Sigmoid colon (tissue), 6 donors: ENCODE measurements at regions not wholly inside any gene's neighbourhood (a gene's known extent, or its start where the extent isn't known, plus 50 kb on each side); places are given as distances from the start of the nearest gene placed in this dataset.
A peak's percentile ranks its signal among the peaks of the same experiment; 100 is the strongest.
"Not testable (repeated sequence)": the region's sequence is repeated elsewhere in the genome, so short reads cannot be mapped to it uniquely, and the experiment has no call there.

Experiments
- DNase-seq: peaks from one replicate; pipeline ENCODE4 v3.0.0-alpha.2; 2019
- H3K27ac ChIP-seq, 4 donors: fragments of 200-600 bp; sonication (generic); one replicate each; pipeline ENCODE4 v1.5.1; 2016 to 2019; ENCODE audit warnings: mild to moderate bottlenecking in 1 of 4
- H3K27me3 ChIP-seq, 3 donors: fragments of 200-600 bp; sonication (generic); one replicate each; pipeline ENCODE4 v1.5.1; 2019; ENCODE audit warnings: mild to moderate bottlenecking in 1 of 3
- H3K36me3 ChIP-seq, 4 donors: fragments of 200-600 bp; sonication (generic); one replicate each; pipeline ENCODE4 v1.5.1; 2016 to 2019
- H3K4me1 ChIP-seq, 4 donors: fragments of 200-600 bp; sonication (generic); one replicate each; pipeline ENCODE4 v1.5.1; 2017 to 2019
- H3K4me3 ChIP-seq, 4 donors: fragments of 200-600 bp; sonication (generic); one replicate each; pipeline ENCODE4 v1.5.1; 2017 to 2019; ENCODE audit warnings: mild to moderate bottlenecking in 2 of 4, moderate library complexity in 1 of 4
- H3K9me3 ChIP-seq, 4 donors: fragments of 200-600 bp in 3 of 4; sonication (generic) in 3 of 4; one replicate each; pipeline versions ENCODE4 v1.5.1 to v1.6.1; 2013 to 2019
- EP300 ChIP-seq, 4 donors: sonication (generic); formaldehyde crosslinking; IDR thresholded peaks; one replicate each; pipeline ENCODE4 v1.6.1; 2017; ENCODE audit warnings: antibody characterized with exemption in 4 of 4
- POLR2A ChIP-seq, 2 donors: fragments of 450-650 bp; IDR thresholded peaks; one replicate each; pipeline ENCODE4 v1.6.1; 2016; ENCODE audit warnings: antibody characterized with exemption in 2 of 2, mild to moderate bottlenecking in 2 of 2, moderate library complexity in 2 of 2
- POLR2AphosphoS5 ChIP-seq, 4 donors: sonication (generic); formaldehyde crosslinking; IDR thresholded peaks; one replicate each; pipeline ENCODE4 v1.6.1; 2017; ENCODE audit warnings: antibody characterized with exemption in 4 of 4
- WGBS, 2 donors: extraction: QIAGEN DNeasy Blood & Tissue Kit; methylation state at CpG; one replicate each; pipeline ENCODE4 v1.1.7; 2013; 5-methylcytosine and 5-hydroxymethylcytosine counted together
- intact Hi-C: fragments of 100-400 bp; cut with DNase I; formaldehyde crosslinking; loops from one replicate; pipeline ENCODE4 v1.15.1; 2023
- TF ChIP-seq, protein P1 (sequence below), 4 experiments: fragments of 450-650 bp in 3 of 4; fragments of 200-600 bp in 1 of 4; IDR thresholded peaks; one replicate each; pipeline ENCODE4 v1.5.1; 2016 to 2019; ENCODE audit warnings: antibody characterized with exemption in 4 of 4, mild to moderate bottlenecking in 3 of 4, moderate library complexity in 2 of 4
- donor health status: healthy with polysubstance abuse.
- donor health status: healthy.

- Histone ChIP-seq H3K27me3 (no peaks in the 10 kb centered on the region), H3K4me1 (peaks cover 0 to 16% (median 8%) of the 10 kb centered on the region in 4 donors), H3K9me3 (no peaks in the 10 kb centered on the region), H3K36me3 (no peaks in the 10 kb centered on the region), H3K4me3 (no peak overlapping the region), H3K27ac (no peak overlapping the region)
- WGBS, 2 donors, result 75 to 91% methylated on average over 2 of the region's 2 CpGs
- intact Hi-C loops, result no loop called here
- TF ChIP-seq, protein P1, sequence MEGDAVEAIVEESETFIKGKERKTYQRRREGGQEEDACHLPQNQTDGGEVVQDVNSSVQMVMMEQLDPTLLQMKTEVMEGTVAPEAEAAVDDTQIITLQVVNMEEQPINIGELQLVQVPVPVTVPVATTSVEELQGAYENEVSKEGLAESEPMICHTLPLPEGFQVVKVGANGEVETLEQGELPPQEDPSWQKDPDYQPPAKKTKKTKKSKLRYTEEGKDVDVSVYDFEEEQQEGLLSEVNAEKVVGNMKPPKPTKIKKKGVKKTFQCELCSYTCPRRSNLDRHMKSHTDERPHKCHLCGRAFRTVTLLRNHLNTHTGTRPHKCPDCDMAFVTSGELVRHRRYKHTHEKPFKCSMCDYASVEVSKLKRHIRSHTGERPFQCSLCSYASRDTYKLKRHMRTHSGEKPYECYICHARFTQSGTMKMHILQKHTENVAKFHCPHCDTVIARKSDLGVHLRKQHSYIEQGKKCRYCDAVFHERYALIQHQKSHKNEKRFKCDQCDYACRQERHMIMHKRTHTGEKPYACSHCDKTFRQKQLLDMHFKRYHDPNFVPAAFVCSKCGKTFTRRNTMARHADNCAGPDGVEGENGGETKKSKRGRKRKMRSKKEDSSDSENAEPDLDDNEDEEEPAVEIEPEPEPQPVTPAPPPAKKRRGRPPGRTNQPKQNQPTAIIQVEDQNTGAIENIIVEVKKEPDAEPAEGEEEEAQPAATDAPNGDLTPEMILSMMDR (IDR thresholded peaks at IDR 0.05), result no peak
- TF ChIP-seq EP300 (IDR thresholded peaks at IDR 0.05) (no peak), POLR2AphosphoS5 (IDR thresholded peaks at IDR 0.05) (no peak), POLR2A (IDR thresholded peaks at IDR 0.05) (no peak)
- no peak for DNase-seq
Observed at GRCh38 chr20:48377940-48378339, 449.9 kb downstream of the PREX1 start.

DNA sequence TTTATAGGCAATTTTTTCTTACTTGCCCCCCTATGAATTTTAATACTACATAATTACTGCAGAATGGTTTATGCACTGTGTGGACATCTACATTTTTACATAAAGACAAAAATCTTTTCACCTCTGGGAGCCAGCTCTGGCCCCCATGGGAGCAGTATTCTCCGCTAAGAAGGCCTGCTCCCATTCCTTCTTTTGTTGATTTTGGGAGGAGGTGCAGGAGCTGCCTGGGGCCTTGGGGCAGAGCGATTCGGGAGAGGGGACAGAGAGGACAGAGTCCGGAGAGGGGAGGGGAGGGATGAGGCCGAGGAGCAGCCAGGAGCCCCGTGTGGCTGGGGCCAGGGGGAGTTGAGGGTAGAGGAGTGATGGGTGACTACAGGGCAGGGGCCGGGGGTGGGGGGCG is 452.0 kb downstream of the PREX1 start:
- H3K4me1 ChIP-seq, result peaks cover 0 to 8% (median 4%) of the 10 kb centered on the region in 4 donors
- no peaks in the 10 kb centered on the region for H3K36me3 ChIP-seq
- H3K4me3 ChIP-seq, result no peak overlapping the region
- TF ChIP-seq POLR2AphosphoS5 (IDR thresholded peaks at IDR 0.05) (no peak), POLR2A (IDR thresholded peaks at IDR 0.05) (no peak), EP300 (IDR thresholded peaks at IDR 0.05) (no peak)
- TF ChIP-seq, protein P1 (IDR thresholded peaks at IDR 0.05), result no peak
- H3K27me3 ChIP-seq, result no peaks in the 10 kb centered on the region
- no peak for DNase-seq
- intact Hi-C loops, result no loop called here
- WGBS, 2 donors, result 76 to 78% methylated on average over 8 of the region's 8 CpGs
- no peak overlapping the region for H3K27ac ChIP-seq
- H3K9me3 ChIP-seq, result no peaks in the 10 kb centered on the region

- Histone ChIP-seq H3K27me3 (no peaks in the 10 kb centered on the region), H3K4me1 (peaks cover 0 to 9% (median 6%) of the 10 kb centered on the region in 4 donors), H3K36me3 (no peaks in the 10 kb centered on the region), H3K27ac (peak overlapping the region in 1 of 4 donors; percentile 27), H3K9me3 (no peaks in the 10 kb centered on the region), H3K4me3 (no peak overlapping the region)
- intact Hi-C loops, result loop anchor here (5.0 kb wide), 1 partner anchor 583 kb away; no protein-coding TSS in a partner anchor
- TF ChIP-seq POLR2A (IDR thresholded peaks at IDR 0.05), result no peak
- TF ChIP-seq EP300 (IDR thresholded peaks at IDR 0.05), result no peak
- TF ChIP-seq, protein P1 (IDR thresholded peaks at IDR 0.05), result no peak
- TF ChIP-seq POLR2AphosphoS5 (IDR thresholded peaks at IDR 0.05), result no peak
- 83% methylated on average over 16 of the region's 16 CpGs for WGBS, 2 donors
- DNase-seq, result no peak
Observed at GRCh38 chr20:48374991-48375595, 452.7 kb downstream of the PREX1 start.

DNA sequence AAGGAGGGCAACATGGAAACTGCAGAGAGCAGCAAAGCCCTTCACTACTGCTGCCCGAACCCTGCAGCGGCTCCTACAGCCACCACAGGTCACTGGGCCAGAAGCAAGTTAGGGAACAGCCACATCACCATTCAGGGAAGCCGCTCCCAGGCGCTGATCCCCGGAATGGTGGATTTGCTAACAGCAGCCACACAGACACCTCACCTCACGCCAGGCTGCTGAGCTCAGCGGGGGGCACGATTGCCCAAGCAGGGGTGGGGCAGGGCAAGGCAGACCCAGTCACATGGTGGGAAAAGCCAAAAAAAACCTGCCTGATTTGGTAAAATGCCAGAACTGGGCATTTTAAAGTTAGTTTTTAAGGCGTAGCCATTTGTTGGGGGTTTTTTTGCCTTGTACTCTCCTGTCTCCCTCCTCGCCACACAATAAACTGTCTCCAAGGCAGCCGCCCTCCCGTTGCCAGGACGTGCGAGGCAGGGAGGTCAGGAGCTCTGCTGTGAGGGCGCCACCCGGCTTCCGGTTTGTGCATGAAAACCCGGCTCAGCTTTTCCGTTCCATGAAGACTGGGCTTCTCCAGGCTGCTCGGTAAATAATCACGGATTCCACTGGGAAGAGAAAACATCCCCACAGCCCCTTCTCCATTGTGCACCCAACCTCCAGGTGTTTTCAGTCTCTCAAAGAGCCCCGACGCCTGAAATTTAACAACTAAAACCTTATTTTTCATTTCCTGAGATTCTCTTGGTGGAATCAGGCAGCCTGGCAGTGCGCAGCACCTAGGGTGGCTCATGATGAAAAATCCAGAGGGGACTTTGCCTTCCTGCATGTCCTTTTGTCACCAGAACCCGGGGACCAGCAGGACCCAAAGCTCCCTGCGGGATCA is 453.5 kb downstream of the PREX1 start:
- TF ChIP-seq, protein P1 (IDR thresholded peaks at IDR 0.05), result peak in 1 of 4 experiments; percentile 26
- WGBS, 2 donors, result 25 to 43% methylated on average over 26 of the region's 26 CpGs
- H3K4me1 ChIP-seq, result peaks cover 0 to 17% (median 14%) of the 10 kb centered on the region in 4 donors
- H3K27ac ChIP-seq, result peak overlapping the region in 1 of 4 donors; percentile 27
- H3K36me3 ChIP-seq, H3K4me3 ChIP-seq, DNase-seq, H3K27me3 ChIP-seq, H3K9me3 ChIP-seq: not testable (repeated sequence)
- intact Hi-C loops, result loop anchor here (5.0 kb wide), 1 partner anchor 582 kb away; no protein-coding TSS in a partner anchor
